B cell (primary cell): ENCODE measurements at regions not wholly inside any gene's neighbourhood (a gene's known extent, or its start where the extent isn't known, plus 50 kb on each side); places are given as distances from the start of the nearest gene placed in this dataset.

ENCODE experiments used
- ATAC-seq: fragments of 200-7000 bp; cut with Tn5 transposase; one replicate; pipeline ENCODE4 v1.10.0; 2021; ENCODE audit warnings: low read depth, mild to moderate bottlenecking, moderate number of reproducible peaks, moderate library complexity
- CTCF ChIA-PET: fragments of 350-600 bp; sonication (Branson Sonifier 250); formaldehyde crosslinking; loops from one replicate; lab custom pipeline; 2021; ENCODE audit warnings: antibody characterized with exemption, inconsistent platforms; lab: Charles Lee
- POLR2A ChIA-PET: fragments of 350-600 bp; sonication (Branson Sonifier 250); formaldehyde crosslinking; loops from one replicate; lab custom pipeline; 2021; ENCODE audit warnings: antibody characterized with exemption; lab: Charles Lee
- DNase-seq: peaks from one replicate; pipeline ENCODE4 v3.0.0; 2013
- H2AFZ ChIP-seq: 2 replicates; pipeline ENCODE4 v1.6.1; 2012; ENCODE audit warnings: mild to moderate bottlenecking, low read depth, low read length; ENCODE audit not compliant: insufficient read depth, poor library complexity, severe bottlenecking
- H3K27ac ChIP-seq, 2 donors: 1 replicate in 1 of 2; 2 replicates in 1 of 2; pipeline ENCODE4 v1.5.1; 2012 to 2013; ENCODE audit warnings: low read length in 2 of 2, mild to moderate bottlenecking in 2 of 2, moderate library complexity in 1 of 2
- H3K27me3 ChIP-seq, 4 experiments: fragments of 200-600 bp in 1 of 4; sonication (generic) in 1 of 4; replicated peaks in 1 of 4; 1 replicate in 2 of 4; 2 replicates in 2 of 4; pipeline versions ENCODE4 v1.6.1 to v1.7.0; 2013 to 2016; ENCODE audit warnings: low read length in 3 of 4, mild to moderate bottlenecking in 2 of 4, mixed read lengths in 1 of 4, moderate library complexity in 1 of 4; ENCODE audit not compliant: insufficient read depth in 4 of 4, control insufficient read depth in 3 of 4; ENCODE audit errors: control extremely low read depth in 1 of 4
- H3K36me3 ChIP-seq, 2 experiments: replicated peaks in 1 of 2; 1 replicate in 1 of 2; 2 replicates in 1 of 2; pipeline versions ENCODE4 v1.6.1 to v1.7.1; 2013; ENCODE audit warnings: low read length in 1 of 2; ENCODE audit not compliant: insufficient read depth in 2 of 2, control insufficient read depth in 1 of 2; ENCODE audit errors: control extremely low read depth in 1 of 2, extremely low read depth in 1 of 2
- H3K4me1 ChIP-seq, 2 donors: fragments of 200-600 bp in 1 of 2; sonication (generic) in 1 of 2; 1 replicate in 1 of 2; 2 replicates in 1 of 2; pipeline versions ENCODE4 v1.5.1 to v1.6.1; 2013 to 2017; ENCODE audit warnings: low read length in 2 of 2; ENCODE audit not compliant: control insufficient read depth in 2 of 2, insufficient read depth in 2 of 2
- H3K4me2 ChIP-seq: replicated peaks from 2 replicates; pipeline ENCODE3; 2012; ENCODE audit warnings: mild to moderate bottlenecking, low read depth, low read length; ENCODE audit not compliant: poor library complexity, severe bottlenecking
- H3K4me3 ChIP-seq, 5 experiments: fragments of 200-600 bp in 1 of 5; sonication (generic) in 1 of 5; 1 replicate in 3 of 5; 2 replicates in 2 of 5; pipeline versions ENCODE4 v1.5.1 to v1.7.0; 2011 to 2016; ENCODE audit warnings: low read length in 4 of 5, mild to moderate bottlenecking in 4 of 5, low read depth in 2 of 5, control low read depth in 1 of 5, moderate library complexity in 1 of 5; ENCODE audit not compliant: insufficient read depth in 1 of 5; ENCODE audit errors: control extremely low read depth in 1 of 5, extremely low read depth in 1 of 5
- H3K79me2 ChIP-seq: fragments of 200-600 bp; sonication (generic); one replicate; pipeline ENCODE4 v1.6.0; 2016; ENCODE audit warnings: low read length; ENCODE audit not compliant: control insufficient read depth, insufficient read depth
- H3K9ac ChIP-seq: fragments of 200-600 bp; sonication (generic); 2 replicates; pipeline ENCODE4 v1.6.1; 2017; ENCODE audit warnings: mild to moderate bottlenecking, low read length, moderate library complexity
- H3K9me3 ChIP-seq, 3 donors: one replicate each; pipeline versions ENCODE4 v1.6.1 to v1.7.1; 2013; ENCODE audit warnings: low read length in 2 of 3; ENCODE audit not compliant: control insufficient read depth in 2 of 3, insufficient read depth in 1 of 3; ENCODE audit errors: control extremely low read depth in 1 of 3
- H4K20me1 ChIP-seq: 2 replicates; pipeline ENCODE4 v1.6.0; 2012; ENCODE audit warnings: mild to moderate bottlenecking, low read length; ENCODE audit not compliant: insufficient read depth, control insufficient read depth, poor library complexity, severe bottlenecking
- H3K27ac Mint-ChIP-seq: one replicate; pipeline ENCODE4 v1.8.0; 2021; ENCODE audit warnings: mixed read lengths
- H3K27me3 Mint-ChIP-seq: one replicate; pipeline ENCODE4 v1.8.0; 2021; ENCODE audit warnings: mixed read lengths
- H3K4me1 Mint-ChIP-seq: one replicate; pipeline ENCODE4 v1.8.0; 2021; ENCODE audit warnings: mixed read lengths
- H3K4me3 Mint-ChIP-seq: one replicate; pipeline ENCODE4 v1.8.0; 2021; ENCODE audit warnings: mixed read lengths
- H3K9me3 Mint-ChIP-seq: one replicate; pipeline ENCODE4 v1.8.0; 2022; ENCODE audit warnings: mixed read lengths; ENCODE audit not compliant: insufficient read depth
- EZH2 ChIP-seq: IDR thresholded peaks from 2 replicates; pipeline ENCODE4 v1.6.1; 2012; ENCODE audit warnings: borderline replicate concordance, low read depth, mild to moderate bottlenecking, moderate library complexity, low read length; ENCODE audit not compliant: insufficient read depth, poor library complexity, severe bottlenecking
- WGBS: methylation state at CpG from one replicate; pipeline ENCODE4 v1.1.5; 2013; ENCODE audit warnings: missing lambda C conversion rate; ENCODE audit not compliant: insufficient coverage; 5-methylcytosine and 5-hydroxymethylcytosine counted together
- intact Hi-C: fragments of 100-400 bp; cut with micrococcal nuclease; formaldehyde crosslinking; loops from one replicate; pipeline ENCODE4 v1.10.0; 2022
- TF ChIP-seq, protein P1 (sequence below): fragments of 200-600 bp; IDR thresholded peaks from one replicate; pipeline ENCODE4 v1.8.0; 2022; ENCODE audit warnings: antibody characterized with exemption, mild to moderate bottlenecking

DNA sequence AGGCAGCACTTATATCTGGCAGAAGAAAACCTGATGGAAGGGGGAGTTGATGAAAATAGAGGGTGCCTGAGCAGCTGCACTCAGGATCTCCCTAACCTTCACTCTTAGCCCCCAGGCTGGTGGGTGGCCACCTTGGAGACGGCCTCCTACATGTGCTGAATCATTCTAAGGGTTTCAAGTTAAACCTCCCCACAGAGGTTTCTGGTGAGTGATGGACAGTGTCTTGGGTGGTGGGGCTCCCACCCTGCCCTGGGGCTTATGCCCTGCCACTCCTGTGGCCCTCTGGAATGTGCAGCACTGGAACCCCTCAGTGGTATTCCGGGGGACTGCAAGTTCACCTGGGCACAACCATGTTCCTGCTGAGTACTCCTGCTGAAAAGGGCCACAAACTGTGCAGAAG is 357.2 kb downstream of the CD83 start:
- Histone ChIP-seq H3K27ac (no peak overlapping the region), H3K79me2 (no peaks in the 10 kb centered on the region), H2AFZ (no peak overlapping the region), H3K4me2 (no peak overlapping the region), H3K4me3 (no peak overlapping the region), H3K36me3 (peaks cover 0 to 3% of the 10 kb centered on the region in 2 experiments), H3K9ac (no peak overlapping the region), H3K4me1 (peaks cover 18% of the 10 kb centered on the region in 2 donors), H4K20me1 (no peaks in the 10 kb centered on the region), H3K27me3 (no peaks in the 10 kb centered on the region), H3K9me3 (no peaks in the 10 kb centered on the region)
- Mint-ChIP-seq H3K4me3 (no peak overlapping the region), H3K27ac (no peak overlapping the region), H3K9me3 (no peaks in the 10 kb centered on the region), H3K4me1 (peaks cover 14% of the 10 kb centered on the region), H3K27me3 (no peaks in the 10 kb centered on the region)
- POLR2A ChIA-PET: no interaction called here
- intact Hi-C loops: no loop called here
- ATAC-seq (no peak), DNase-seq (no peak)
- no peak for TF ChIP-seq EZH2
- TF ChIP-seq, protein P1, sequence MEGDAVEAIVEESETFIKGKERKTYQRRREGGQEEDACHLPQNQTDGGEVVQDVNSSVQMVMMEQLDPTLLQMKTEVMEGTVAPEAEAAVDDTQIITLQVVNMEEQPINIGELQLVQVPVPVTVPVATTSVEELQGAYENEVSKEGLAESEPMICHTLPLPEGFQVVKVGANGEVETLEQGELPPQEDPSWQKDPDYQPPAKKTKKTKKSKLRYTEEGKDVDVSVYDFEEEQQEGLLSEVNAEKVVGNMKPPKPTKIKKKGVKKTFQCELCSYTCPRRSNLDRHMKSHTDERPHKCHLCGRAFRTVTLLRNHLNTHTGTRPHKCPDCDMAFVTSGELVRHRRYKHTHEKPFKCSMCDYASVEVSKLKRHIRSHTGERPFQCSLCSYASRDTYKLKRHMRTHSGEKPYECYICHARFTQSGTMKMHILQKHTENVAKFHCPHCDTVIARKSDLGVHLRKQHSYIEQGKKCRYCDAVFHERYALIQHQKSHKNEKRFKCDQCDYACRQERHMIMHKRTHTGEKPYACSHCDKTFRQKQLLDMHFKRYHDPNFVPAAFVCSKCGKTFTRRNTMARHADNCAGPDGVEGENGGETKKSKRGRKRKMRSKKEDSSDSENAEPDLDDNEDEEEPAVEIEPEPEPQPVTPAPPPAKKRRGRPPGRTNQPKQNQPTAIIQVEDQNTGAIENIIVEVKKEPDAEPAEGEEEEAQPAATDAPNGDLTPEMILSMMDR: no peak
- WGBS: 100% methylated on average over 1 of the region's 2 CpGs
- CTCF ChIA-PET: no interaction called here

DNA sequence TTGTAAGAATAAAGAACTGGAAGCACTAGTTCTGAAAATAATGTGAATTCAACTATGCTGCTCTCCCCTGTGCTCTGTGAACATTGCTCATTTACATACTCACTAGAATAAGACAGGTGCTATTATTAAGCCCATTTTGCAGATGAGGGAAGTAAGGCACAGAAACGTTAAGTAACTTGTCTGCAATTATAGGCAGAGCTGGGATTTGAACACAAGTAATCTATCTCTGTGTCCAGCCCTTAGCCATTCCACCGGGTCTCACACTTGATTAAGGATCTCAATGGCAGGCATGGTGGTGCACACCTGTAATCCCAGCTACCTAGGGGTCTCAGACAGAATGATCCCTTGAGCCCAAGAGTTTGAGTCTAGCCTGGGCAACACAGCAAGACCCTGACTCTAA is 357.7 kb downstream of the CD83 start:
- TF ChIP-seq EZH2: no peak
- TF ChIP-seq, protein P1: no peak
- no peak overlapping the region for H3K27ac ChIP-seq
- no peaks in the 10 kb centered on the region for H3K79me2 ChIP-seq
- POLR2A ChIA-PET: no interaction called here
- H3K9me3 ChIP-seq: no peaks in the 10 kb centered on the region
- no peaks in the 10 kb centered on the region for H3K27me3 Mint-ChIP-seq
- no peak overlapping the region for H3K4me3 Mint-ChIP-seq
- no peak overlapping the region for H3K27ac Mint-ChIP-seq
- no peak for DNase-seq
- H3K9ac ChIP-seq: no peak overlapping the region
- no peaks in the 10 kb centered on the region for H3K27me3 ChIP-seq
- no peak overlapping the region for H3K4me3 ChIP-seq
- CTCF ChIA-PET: no interaction called here
- WGBS: 100% methylated on average over 1 of the region's 2 CpGs
- peaks cover 14% of the 10 kb centered on the region for H3K4me1 Mint-ChIP-seq
- H3K4me2 ChIP-seq: no peak overlapping the region
- intact Hi-C loops: no loop called here
- no peaks in the 10 kb centered on the region for H3K9me3 Mint-ChIP-seq
- no peak overlapping the region for H2AFZ ChIP-seq
- ATAC-seq: no peak
- H3K4me1 ChIP-seq: peaks cover 18% of the 10 kb centered on the region in 2 donors
- H3K36me3 ChIP-seq: peaks cover 0 to 3% of the 10 kb centered on the region in 2 experiments
- no peaks in the 10 kb centered on the region for H4K20me1 ChIP-seq
